CD4-positive, alpha-beta T cell treated with Interleukin-4 for 1 hour (primary cell): ENCODE measurements at regions not wholly inside any gene's neighbourhood (a gene's known extent, or its start where the extent isn't known, plus 50 kb on each side); places are given as distances from the start of the nearest gene placed in this dataset.
"Not testable (repeated sequence)": the region's sequence is repeated elsewhere in the genome, so short reads cannot be mapped to it uniquely, and the experiment has no call there.

Experiments used
- DNase-seq, 2 donors: peaks; one replicate each; pipeline ENCODE4 v3.0.0-alpha.2; 2020 to 2022

DNA sequence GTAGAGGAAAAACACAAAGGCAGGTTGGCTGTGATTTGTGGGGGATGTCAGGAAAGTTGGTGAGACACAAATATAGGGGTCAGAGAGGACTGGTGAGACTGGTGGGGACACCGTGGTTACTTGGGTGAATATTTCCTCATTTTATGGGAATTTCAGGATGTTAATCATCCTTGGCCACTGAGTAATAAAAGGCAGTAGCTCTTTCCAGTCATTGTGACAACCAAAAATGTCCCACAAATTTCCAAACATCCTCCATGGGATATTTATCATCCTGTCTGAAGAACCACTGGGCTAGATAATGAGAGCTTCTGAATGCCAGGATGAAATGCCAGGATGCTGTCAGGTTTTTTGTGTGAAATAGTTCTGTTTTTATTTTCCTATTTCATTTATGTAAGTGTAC lies 374.1 kb downstream of the CD109 start:
- no peak for DNase-seq

GRCh38 chr6:74069089-74069581 lies 373.1 kb downstream of the CD109 start:
- no peak for DNase-seq

- DNase-seq = no peak
Observed at GRCh38 chr6:74066168-74066871, 370.3 kb downstream of the CD109 start.

DNA sequence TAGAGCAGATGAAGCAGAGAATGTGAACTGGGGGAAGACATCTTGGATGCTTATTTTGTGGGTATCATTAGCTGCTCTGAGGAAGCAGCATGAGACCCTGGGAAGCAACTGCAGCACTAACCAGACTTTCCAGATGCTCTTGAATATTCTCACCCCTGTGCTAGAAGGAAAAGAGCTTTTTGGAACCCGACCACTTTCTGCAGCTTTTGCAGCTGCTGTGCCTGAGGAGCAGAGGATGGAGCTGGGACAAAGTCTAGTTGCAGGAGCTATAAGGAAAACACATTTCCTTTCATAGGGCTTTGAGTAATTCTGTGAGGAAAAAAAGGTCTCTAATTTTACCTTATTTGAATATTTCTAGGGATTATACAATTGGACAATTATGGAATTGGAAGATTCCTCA lies 369.7 kb downstream of the CD109 start:
- no peak for DNase-seq

DNA sequence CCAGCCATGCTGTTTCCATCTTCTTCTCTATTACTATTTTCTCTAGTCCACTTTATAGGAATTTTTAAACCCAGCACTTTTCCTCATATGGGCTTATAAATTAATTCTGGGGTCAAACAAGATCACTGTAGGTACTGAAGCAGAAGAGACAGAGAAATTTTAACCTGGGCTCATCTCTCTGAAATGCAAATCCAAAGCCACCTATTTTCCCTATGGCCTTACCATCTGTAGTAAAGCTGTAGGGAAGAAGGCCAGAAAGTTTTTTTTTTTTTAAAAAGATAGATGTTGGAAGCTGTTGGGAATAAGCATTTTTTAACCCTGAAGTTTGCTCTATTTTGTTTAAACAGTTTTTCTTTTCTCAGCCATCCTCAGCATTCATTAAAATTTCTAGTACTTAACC lies 367.4 kb downstream of the CD109 start:
- no peak for DNase-seq

DNA sequence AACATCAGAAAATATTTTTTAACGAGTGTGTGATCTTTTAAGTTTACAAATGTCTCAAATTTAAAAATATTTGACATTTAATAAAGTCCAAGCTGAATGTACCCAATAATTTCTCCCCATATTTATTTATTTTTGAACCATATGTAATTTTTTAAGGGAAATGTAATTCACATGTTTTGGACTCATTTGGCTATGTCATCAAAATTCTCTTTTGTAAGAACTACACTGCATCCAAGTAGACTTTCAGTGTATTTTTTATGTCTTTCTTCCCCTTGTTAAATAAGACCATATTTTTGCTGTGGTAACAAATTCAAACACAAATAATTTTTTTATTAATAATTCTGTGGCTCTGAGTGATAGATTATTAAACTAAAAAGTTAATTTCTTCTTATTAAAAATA lies 365.2 kb downstream of the CD109 start:
- no peak for DNase-seq

DNA sequence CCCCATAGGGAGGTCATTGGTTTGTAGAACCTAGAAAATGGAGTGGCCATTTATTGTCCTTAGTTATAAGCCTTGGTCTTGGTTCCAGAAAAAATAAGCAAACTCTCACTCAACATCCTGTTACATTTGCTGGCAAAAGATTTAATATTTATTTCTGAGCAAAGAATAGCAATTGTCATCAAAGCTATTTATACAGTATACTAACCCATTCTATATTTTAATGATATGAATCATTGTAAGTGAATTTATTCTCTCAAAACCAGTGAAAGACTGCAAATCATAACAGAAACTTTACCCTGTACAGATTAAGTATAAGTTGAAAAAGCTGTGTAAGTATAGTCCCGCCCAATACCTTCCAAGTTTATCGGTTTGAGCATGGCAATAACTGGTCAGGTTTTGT lies 364.4 kb downstream of the CD109 start:
- DNase-seq = no peak

GRCh38 chr6:74058606-74059005 lies 362.6 kb downstream of the CD109 start:
- DNase-seq = no peak

DNA sequence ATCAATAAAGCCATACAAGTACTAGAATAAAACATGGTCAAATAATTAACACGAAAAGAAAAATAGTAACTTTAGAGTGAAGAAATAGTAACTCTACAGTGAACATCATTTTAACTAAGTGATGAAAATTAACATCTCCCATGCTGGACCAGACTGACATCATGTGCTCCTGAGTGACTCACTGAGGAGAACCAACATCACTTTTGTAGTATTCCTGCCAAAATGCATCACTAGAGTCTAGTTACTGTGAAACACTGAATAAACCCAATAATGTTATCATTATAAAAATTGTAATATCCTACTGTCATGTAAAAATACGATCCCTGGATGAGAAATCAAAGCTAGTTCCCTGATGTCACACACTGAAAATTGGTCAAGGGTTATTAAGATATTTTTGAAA lies 361.3 kb downstream of the CD109 start:
- DNase-seq = no peak

- no peak for DNase-seq
Observed at GRCh38 chr6:74054190-74054589, 358.2 kb downstream of the CD109 start.

DNA sequence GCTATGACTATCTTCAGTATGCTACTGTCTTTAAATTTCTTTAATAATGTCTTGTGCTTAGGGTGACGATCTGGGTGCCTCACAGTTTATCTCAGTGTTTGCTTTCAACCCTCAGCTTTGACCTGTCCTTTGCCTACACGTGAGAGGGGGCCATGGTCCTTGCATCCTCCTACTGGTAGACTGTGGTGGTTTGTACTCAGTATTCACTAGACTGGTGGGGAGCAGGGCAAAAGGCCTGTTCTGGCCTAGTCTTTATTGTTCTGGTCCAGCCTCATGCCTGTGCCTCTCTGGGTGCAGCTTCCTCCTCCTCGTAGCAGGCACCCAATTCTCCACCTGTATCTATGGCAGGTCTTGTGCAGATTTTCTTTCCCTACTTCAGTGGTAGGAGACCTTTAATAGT lies 354.9 kb downstream of the CD109 start:
- DNase-seq = no peak

GRCh38 chr6:74048387-74048786 lies 352.4 kb downstream of the CD109 start:
- DNase-seq = no peak

DNA sequence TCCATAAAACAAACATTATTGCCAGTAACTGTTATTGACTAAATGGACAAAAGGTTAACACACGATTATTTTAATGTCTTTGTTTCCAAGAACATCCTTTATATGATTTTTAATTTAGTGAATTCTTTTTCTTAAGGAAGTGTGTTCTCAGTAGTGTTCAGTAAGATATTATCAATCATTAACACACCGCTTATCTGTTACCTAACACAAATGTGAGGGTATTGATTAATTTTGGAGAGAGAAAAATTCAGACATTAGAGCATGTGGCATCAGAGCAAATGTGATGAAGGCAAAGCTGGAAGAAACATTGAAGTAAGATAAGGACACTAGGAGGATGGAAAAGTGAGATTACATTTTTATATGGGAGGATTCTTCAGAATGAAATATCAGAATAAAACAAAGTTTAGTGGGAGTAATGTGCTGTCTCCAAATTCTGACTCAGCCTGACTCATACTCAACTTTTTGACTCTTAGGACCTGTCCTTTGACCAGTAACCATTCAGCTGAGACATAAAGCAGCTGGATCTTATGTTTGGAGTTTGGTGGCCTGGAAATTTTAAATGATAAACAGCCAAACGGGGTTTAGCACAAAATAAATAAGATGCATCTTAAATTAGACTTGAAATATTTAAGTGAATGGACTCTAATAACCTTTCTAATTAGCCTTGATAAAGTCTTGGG lies 348.6 kb downstream of the CD109 start:
- no peak for DNase-seq

GRCh38 chr6:74041420-74041819 lies 345.4 kb downstream of the CD109 start:
- no peak for DNase-seq

DNA sequence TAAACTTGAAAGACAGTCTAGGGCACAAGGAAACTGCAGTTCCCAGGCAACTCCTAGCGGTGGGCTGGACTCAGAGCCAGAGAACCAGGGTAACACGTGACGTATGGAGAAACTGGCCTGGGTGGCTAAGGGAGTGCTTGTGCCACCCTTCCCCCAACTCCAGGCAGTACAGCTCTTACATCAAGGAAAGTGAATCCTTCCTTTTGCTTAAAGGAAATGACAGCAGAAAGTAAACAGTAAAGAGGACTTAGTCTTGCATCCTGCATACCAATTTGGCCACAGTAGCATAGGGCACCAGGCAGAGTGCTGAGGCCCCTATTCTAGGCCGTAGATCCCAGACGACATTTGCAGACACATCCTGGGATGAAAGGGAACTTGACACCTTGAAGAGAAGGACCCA lies 322.8 kb downstream of the CD109 start:
- DNase-seq = no peak

DNA sequence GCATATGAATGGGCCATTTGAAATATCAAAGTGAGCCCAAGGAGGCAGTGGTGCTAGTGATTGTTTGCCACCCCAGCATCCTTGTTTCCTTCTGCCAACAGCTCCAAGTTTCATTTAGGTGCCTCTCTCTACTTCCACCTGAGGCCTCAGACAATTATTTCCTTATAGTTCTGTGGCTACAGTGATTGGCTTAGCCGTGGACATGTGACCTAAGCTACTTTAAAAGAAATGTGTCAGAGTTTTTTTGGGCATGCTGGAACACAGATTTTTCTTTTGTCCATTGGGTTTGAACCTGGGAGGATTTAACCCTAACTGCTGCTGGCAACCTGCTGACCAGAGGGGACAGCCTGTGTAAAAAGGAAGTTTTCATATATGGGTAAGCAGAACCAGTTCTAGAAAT lies 319.4 kb downstream of the CD109 start:
- no peak for DNase-seq

DNA sequence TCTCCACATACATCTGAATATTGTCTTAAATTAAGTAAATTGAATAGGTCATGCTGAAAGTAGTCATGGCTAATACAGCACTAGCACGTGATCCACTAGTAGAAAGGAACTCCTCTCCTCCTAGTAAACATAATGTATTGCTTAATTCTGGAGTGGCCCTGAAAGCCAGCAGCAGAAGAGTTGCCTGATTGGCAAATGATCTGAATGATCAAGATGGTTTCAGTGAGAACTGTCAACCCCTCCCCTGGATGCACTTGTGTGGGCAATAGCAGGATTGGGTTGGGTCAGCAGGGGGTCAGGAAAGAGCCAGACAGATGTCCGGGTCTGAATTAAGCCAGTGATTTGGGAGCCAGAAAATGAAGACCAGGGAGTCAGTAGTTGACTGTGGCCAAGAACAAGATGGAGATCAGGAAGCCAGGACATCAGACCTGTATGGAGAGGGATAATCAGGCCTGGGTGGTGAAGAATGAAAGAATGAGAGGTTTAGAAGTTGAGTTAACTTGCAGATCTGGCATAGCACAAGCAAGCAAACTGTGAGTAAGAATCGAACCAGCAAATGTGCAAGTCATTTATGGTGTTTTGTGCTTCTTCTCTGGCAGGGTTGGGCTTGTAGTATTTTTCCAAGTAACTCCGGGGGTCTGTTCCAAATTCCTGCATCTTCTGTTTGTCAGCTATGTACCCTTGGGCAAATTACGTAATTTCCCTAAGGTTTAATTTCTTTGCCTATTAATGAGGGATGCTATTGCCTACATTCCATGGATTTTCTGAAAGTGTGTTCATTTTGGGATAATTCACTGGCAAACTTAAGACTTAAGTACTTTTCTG lies 304.9 kb downstream of the CD109 start:
- DNase-seq = no peak

DNA sequence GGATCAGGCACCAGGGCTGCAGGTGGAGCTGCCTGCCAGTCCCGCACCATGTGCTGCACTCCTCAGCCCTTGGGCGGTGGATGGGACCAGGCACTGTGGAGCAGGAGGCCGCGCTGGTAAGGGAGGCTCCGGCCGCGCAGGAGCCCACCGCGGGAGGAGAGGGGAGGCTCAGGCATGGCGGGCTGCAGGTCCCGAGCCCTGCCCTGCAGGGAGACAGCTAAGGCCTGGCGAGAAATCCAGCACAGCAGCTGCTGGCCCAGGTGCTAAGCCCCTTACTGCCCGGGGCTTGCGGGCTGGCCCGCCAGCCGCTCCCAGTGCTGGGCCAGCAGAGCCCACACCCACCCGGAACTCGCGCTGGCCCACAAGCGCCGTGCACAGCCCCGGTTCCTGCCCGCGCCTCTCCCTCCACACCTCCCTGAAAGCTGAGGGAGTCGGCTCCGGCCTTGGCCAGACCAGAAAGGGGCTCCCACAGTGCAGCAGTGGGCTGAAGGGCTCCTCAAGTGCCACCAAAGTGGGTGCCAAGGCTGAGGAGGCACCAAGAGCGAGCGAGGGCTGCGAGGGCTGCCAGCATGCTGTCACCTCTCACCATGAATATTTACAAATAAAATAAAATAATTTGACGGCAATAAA lies 294.7 kb downstream of the CD109 start:
- not testable (repeated sequence) for DNase-seq

- no peak for DNase-seq
Observed at GRCh38 chr6:73989428-73989827, 293.4 kb downstream of the CD109 start.

GRCh38 chr6:73985891-73986290 lies 289.9 kb downstream of the CD109 start:
- DNase-seq = no peak

- no peak for DNase-seq
Observed at GRCh38 chr6:73984571-73985210, 288.7 kb downstream of the CD109 start.

DNA sequence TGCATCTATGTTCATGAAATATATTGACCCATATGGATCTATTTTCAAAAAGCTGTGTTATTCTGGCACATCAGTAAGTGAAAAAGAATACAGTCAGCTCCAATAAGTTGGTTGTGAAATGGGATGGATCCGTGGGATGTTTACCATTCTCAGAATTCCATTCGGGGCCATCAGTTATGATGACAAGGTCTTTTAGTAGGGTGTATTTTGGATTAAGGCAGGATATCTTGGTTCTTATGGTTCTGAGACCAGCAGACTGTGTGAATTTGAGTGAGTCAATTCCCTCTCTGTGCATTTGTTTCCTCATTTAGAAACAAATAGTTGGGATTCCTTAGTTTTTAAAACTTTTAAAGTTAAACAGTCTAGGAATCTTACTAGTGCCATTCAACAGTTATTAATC lies 287.4 kb downstream of the CD109 start:
- no peak for DNase-seq

DNA sequence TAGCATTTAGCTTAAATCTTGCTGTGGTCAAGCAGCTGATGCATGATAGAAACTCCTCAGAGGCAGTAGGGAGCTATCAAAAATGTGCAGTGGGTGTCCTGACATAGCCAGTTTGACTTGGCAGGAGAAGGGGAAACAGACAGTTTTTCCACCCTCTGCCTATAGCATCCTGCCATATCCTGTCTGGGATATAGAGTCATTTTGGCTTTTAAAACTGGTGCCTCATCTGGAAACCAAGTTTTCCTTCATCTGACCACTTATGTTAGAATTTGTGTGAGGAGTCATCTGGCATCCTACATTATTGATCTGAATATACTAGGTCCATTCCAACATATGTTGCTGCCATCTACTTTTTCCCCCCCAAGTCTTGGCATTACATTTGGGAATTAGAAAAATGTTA lies 284.1 kb downstream of the CD109 start:
- no peak for DNase-seq
